ENCODE measurements at regions not wholly inside any gene's neighbourhood (a gene's known extent, or its start where the extent isn't known, plus 50 kb on each side); places are given as distances from the start of the nearest gene placed in this dataset.

DNA sequence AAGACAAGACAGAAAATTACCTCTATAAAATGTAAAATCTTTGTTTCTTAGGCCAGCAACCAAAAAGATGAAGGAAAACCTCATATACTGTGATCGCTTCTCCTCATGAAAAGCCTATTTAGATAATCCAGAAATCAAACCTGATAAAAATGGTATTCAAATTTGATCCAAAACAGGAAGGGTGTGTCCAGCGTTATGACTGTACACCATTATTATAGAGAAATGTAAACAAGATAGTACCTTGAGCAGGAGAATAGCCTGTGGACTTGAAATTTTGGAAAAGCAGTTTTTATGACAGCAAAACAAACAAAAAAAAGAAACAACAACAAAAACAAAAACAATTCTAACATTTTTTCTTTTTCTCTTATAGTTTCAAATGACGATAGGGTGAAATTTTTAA lies 1382.8 kb upstream of the CDH9 start:
- no peak overlapping the region for H3K4me3 ChIP-seq (ENCODE audit: low read length)
- no peak for DNase-seq (ENCODE audit: low read depth)
- TF ChIP-seq CTCF (IDR thresholded peaks at IDR 0.05; ENCODE audit: insufficient read depth, low read depth, low read length, missing control alignments) = no peak

DNA sequence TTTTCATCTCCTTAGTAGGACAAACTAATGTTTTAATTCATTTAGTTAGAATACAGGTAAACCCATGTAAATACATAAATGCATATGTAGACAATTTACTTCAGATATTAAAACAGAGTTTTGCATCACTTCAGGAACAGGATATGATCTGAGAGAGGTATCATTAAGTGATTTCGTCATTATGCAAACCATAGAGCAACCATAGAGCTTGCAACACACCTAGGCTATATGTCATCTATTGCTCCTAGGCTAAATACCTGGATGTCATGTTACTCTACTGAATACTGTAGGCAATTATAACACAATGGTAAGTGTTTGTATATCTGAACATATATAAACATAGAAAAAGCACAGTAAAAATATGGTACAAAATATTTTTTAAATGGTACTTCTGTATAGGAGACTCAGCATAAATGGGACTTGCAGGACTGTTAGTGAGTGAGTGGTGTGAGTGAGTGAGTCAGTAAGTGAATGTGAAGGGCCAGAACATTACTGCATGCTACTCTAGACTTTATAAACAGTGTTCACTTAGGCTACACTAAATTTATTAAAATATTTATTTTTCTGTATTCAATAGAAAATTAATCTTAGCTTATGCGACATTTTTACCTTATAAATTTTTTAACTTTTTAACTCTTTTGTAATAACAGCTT lies 1377.5 kb upstream of the CDH9 start:
- no peak for TF ChIP-seq CTCF (IDR thresholded peaks at IDR 0.05; ENCODE audit: insufficient read depth, low read depth, low read length, missing control alignments)
- peak; percentile 81 for DNase-seq (ENCODE audit: low read depth)

DNA sequence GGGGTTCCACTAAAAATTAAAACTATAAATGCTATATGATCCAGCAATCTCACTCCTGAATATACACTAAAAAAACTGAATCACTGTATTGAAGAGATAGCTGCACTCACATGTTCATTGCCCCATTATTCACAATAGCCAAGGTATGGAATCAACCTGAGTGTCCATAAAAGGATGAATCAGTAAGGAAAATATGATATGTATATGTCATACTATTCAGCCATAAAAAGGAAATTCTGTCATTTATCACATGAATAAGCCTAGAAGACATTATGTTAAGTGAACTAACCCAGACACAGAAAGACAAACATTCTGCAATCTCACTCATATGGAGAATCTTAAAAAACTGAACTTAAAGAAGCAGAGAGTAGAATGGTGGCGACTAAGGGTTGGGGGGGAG lies 1376.2 kb upstream of the CDH9 start:
- H3K4me3 ChIP-seq (ENCODE audit: low read length) = no peak overlapping the region
- no peak for TF ChIP-seq CTCF (IDR thresholded peaks at IDR 0.05; ENCODE audit: insufficient read depth, low read depth, low read length, missing control alignments)
- DNase-seq (ENCODE audit: low read depth) = peak; percentile 29

More for the DNA sequence above, 1377.5 kb upstream of the CDH9 start:
- H3K4me3 ChIP-seq (ENCODE audit: low read length) = no peak overlapping the region

DNA sequence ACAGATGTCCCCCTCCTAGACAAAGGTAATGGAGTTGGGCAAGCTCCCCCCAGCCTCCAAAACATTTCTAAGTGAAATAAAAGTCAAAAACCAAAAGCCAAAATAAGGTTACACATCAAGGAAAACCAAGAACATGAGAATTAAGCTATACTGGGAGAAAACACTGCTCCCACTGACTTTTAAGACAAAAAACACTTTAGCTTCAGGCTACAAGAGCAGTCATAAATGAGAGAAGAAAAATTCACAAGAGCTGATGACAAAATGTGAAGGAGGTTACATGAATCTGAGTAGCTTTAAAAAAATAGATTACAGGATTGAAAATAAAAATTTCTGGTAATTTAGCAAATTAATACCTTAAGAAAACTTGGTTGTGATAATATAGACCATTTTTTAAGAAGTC lies 1370.3 kb upstream of the CDH9 start:
- TF ChIP-seq CTCF (IDR thresholded peaks at IDR 0.05; ENCODE audit: insufficient read depth, low read depth, low read length, missing control alignments) = no peak
- no peak for DNase-seq (ENCODE audit: low read depth)
- H3K4me3 ChIP-seq (ENCODE audit: low read length) = no peak overlapping the region

- no peak for TF ChIP-seq CTCF (IDR thresholded peaks at IDR 0.05; ENCODE audit: insufficient read depth, low read depth, low read length, missing control alignments)
- peak; percentile 91 for DNase-seq (ENCODE audit: low read depth)
- H3K4me3 ChIP-seq (ENCODE audit: low read length) = no peak overlapping the region
Observed at GRCh38 chr5:28408186-28408585, 1369.8 kb upstream of the CDH9 start.

DNA sequence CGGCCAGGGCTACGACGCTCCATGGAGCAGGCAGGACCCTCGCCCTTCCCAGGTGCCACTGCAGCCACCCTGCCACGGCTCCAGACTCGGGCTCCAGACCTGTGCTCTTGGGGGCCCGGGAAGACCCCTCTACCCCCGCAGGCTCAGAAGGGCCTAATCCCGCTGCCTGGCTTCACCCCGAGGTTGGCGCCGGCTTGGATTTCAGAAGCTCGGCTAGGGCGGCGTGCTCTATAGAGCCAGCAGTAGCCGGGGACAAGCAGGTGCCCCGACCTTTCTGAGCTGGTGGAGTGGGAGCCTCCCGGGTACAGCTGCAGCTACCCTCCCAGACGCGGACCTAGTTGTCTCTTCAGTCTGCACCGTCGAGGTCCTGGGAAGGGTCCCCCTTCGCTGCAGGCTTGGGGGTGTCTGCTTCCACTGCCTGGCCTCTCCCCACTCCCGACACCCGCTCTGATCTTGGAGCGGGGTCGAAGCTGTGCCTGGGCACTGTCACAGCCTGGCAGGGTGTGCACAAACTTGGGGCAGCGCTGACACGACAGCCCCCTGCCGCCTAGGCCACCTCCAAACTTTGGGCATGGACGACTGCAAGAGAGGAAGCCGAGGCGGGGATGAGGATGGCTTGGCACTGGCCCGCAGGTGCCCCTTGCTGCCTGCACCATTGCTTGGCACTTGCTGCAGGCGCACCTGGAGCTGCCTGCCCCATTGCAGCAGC lies 1366.1 kb upstream of the CDH9 start:
- no peak for TF ChIP-seq CTCF (IDR thresholded peaks at IDR 0.05; ENCODE audit: insufficient read depth, low read depth, low read length, missing control alignments)
- no peak overlapping the region for H3K4me3 ChIP-seq (ENCODE audit: low read length)
- no peak for DNase-seq (ENCODE audit: low read depth)

- H3K4me3 ChIP-seq (ENCODE audit: low read length) = no peak overlapping the region
- DNase-seq (ENCODE audit: low read depth) = peak; percentile 88
- TF ChIP-seq CTCF (IDR thresholded peaks at IDR 0.05; ENCODE audit: insufficient read depth, low read depth, low read length, missing control alignments) = no peak
Observed at GRCh38 chr5:28403846-28404245, 1365.5 kb upstream of the CDH9 start.

Data from epithelial cell of esophagus (primary cell).